Endothelial cell (in vitro differentiated cells): ENCODE measurements at regions not wholly inside any gene's neighbourhood (a gene's known extent, or its start where the extent isn't known, plus 50 kb on each side); places are given as distances from the start of the nearest gene placed in this dataset.

Source experiments
- DNase-seq: peaks from one replicate; pipeline ENCODE4 v3.0.0; 2021; ENCODE audit warnings: low spot score
- H3K27ac Mint-ChIP-seq: one replicate; pipeline ENCODE4 v1.8.0; 2021; ENCODE audit warnings: mixed read lengths, inconsistent platforms; ENCODE audit not compliant: unreplicated experiment
- H3K27me3 Mint-ChIP-seq: one replicate; pipeline ENCODE4 v1.8.0; 2021; ENCODE audit warnings: mild to moderate bottlenecking, moderate library complexity, mixed read lengths, inconsistent platforms; ENCODE audit not compliant: unreplicated experiment
- H3K36me3 Mint-ChIP-seq: one replicate; pipeline ENCODE4 v1.8.0; 2021; ENCODE audit warnings: mild to moderate bottlenecking, low read depth, mixed read lengths, inconsistent platforms; ENCODE audit not compliant: unreplicated experiment
- H3K4me1 Mint-ChIP-seq: one replicate; pipeline ENCODE4 v1.8.0; 2021; ENCODE audit warnings: mild to moderate bottlenecking, mixed read lengths, inconsistent platforms; ENCODE audit not compliant: unreplicated experiment
- H3K4me3 Mint-ChIP-seq: one replicate; pipeline ENCODE4 v1.8.0; 2021; ENCODE audit warnings: mild to moderate bottlenecking, mixed read lengths, inconsistent platforms; ENCODE audit not compliant: unreplicated experiment
- H3K9me3 Mint-ChIP-seq: one replicate; pipeline ENCODE4 v1.8.0; 2021; ENCODE audit warnings: mixed read lengths, inconsistent platforms; ENCODE audit not compliant: unreplicated experiment
- TF ChIP-seq, protein P1 (sequence below): fragments of 200-600 bp; sonication (generic); IDR thresholded peaks from one replicate; pipeline ENCODE4 v1.5.0; 2021; ENCODE audit warnings: antibody characterized with exemption; ENCODE audit not compliant: unreplicated experiment

DNA sequence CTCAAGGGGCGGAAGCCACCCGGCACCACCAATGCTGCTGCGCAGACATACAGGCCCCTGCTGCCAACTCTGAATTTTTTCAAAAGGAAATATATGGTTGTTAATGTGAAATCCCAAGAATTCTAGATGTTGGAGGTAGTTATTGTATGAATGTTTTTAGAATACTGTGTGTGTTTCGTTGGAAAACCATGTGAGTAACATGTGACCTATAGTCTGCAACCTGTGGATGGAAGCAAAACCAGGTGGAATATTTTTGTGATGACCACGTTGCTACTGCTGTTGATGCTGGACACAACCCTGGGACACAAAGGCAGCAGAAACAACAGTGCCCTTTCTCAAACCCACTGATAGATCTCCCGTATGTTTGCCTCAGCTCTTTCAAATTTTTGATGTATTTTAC lies 376.3 kb upstream of the SALL1 start:
- Mint-ChIP-seq H3K27ac (no peak overlapping the region), H3K4me3 (no peak overlapping the region), H3K4me1 (peaks cover 7% of the 10 kb centered on the region), H3K36me3 (no peaks in the 10 kb centered on the region), H3K9me3 (no peaks in the 10 kb centered on the region), H3K27me3 (no peaks in the 10 kb centered on the region)
- TF ChIP-seq, protein P1, sequence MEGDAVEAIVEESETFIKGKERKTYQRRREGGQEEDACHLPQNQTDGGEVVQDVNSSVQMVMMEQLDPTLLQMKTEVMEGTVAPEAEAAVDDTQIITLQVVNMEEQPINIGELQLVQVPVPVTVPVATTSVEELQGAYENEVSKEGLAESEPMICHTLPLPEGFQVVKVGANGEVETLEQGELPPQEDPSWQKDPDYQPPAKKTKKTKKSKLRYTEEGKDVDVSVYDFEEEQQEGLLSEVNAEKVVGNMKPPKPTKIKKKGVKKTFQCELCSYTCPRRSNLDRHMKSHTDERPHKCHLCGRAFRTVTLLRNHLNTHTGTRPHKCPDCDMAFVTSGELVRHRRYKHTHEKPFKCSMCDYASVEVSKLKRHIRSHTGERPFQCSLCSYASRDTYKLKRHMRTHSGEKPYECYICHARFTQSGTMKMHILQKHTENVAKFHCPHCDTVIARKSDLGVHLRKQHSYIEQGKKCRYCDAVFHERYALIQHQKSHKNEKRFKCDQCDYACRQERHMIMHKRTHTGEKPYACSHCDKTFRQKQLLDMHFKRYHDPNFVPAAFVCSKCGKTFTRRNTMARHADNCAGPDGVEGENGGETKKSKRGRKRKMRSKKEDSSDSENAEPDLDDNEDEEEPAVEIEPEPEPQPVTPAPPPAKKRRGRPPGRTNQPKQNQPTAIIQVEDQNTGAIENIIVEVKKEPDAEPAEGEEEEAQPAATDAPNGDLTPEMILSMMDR, result no peak
- DNase-seq, result no peak

DNA sequence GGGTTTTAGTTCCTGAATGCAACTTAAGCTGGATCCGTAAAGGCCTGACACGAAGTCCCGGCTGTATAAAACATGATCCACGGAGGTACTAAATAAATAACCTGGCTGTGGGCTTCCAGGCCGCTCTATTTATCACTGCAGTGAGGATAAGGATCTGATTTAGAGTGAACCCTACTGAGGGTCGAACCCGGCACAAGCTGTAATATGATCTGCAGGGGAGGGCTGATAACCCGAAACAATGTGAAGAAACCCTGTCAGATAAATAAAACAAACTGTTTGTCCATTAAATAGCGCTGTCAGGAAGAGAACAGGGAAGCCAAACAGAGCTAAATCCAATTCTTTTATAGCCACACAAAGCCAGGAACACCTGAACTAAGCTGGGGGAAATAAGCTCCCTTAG lies 375.6 kb upstream of the SALL1 start:
- Mint-ChIP-seq H3K27me3 (no peaks in the 10 kb centered on the region), H3K9me3 (no peaks in the 10 kb centered on the region), H3K4me3 (no peak overlapping the region), H3K27ac (no peak overlapping the region), H3K36me3 (no peaks in the 10 kb centered on the region), H3K4me1 (peaks cover 7% of the 10 kb centered on the region)
- TF ChIP-seq, protein P1, result no peak
- DNase-seq, result no peak

DNA sequence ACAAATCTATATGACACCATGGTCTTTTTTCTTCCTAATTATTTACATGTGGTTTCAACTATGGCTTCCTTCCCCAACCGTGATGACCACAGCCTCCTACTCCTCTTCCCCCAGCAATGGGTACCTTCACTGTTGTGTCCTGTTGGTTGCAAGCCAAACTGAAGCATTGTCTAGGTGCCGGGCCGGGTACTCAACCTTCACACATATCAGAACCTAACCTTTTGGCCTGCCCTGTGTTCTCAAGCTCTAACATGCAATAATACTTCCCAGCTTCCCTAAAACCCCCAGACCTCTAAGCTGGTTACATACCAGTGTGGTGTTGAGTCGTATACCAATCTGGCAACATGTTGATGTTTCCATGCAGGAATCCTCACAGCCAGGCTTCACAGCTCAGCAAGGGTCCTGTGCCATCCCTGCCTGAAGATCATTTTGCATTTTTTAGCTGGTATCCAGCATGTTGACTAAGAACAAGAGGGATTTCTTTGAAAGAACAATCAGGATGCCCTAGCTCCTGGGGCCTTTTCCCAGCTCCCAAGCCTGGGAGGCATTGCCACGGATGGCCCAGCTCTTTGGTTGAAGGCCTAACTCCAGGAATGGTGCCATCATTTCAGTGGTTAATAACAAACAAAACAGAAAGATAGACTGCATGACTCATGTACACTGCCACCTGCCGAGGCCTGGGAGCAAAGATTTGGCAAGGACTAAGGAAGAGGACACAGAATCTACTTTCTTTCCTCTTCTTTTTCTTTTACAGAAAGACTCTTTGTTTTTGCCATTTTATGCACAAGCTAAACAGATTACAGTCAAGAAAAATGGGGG lies 373.7 kb upstream of the SALL1 start:
- no peaks in the 10 kb centered on the region for H3K9me3 Mint-ChIP-seq
- TF ChIP-seq, protein P1, result no peak
- no peak for DNase-seq
- H3K36me3 Mint-ChIP-seq, result no peaks in the 10 kb centered on the region
- peaks cover 7% of the 10 kb centered on the region for H3K4me1 Mint-ChIP-seq
- H3K27me3 Mint-ChIP-seq, result no peaks in the 10 kb centered on the region
- H3K27ac Mint-ChIP-seq, result no peak overlapping the region
- H3K4me3 Mint-ChIP-seq, result no peak overlapping the region

DNA sequence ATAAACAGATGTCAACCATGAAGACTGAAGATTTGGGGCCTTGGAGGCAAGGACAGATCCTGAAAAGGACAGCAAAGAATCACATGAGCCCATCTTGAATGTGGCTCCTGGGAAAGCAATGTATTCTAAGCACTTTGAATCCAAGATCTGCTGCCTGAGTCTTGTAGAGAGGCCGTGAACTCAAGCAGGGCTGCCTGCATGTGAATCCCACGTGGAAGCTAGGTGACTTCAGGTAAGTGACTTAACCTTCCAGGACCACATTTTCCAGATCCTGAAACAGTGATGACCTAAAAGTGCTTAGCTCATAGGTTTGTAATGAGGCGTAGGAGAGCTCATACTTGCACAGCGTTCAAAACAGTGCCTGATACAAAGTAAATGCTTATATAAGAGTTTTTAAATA lies 373.0 kb upstream of the SALL1 start:
- Mint-ChIP-seq H3K36me3 (no peaks in the 10 kb centered on the region), H3K27me3 (no peaks in the 10 kb centered on the region), H3K9me3 (no peaks in the 10 kb centered on the region), H3K4me3 (no peak overlapping the region), H3K4me1 (peaks cover 7% of the 10 kb centered on the region), H3K27ac (no peak overlapping the region)
- no peak for DNase-seq
- TF ChIP-seq, protein P1, result no peak

DNA sequence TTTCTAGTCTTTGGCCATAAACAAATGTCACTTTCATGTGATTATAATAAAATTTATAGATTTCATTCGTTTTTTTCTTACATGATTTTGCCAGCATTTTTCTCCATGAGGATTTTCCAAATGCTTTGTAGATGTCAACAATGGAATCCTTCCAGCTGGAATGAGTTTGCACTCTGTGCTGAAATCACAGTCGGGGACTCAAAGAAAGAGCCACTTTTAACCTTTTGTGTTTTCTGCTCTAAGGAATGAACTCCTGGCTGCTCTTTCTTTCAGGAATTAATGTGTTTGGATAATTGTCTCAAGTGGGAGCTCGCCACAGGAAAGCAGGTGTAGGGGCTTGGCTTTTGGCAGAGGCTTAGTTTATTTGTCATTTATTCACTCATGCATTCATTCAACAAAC lies 372.3 kb upstream of the SALL1 start:
- Mint-ChIP-seq H3K27ac (no peak overlapping the region), H3K4me1 (peaks cover 7% of the 10 kb centered on the region), H3K9me3 (no peaks in the 10 kb centered on the region), H3K36me3 (no peaks in the 10 kb centered on the region), H3K4me3 (no peak overlapping the region), H3K27me3 (no peaks in the 10 kb centered on the region)
- no peak for DNase-seq
- TF ChIP-seq, protein P1, result no peak
